HepG2 (cell line): ENCODE measurements at regions not wholly inside any gene's neighbourhood (a gene's known extent, or its start where the extent isn't known, plus 50 kb on each side); places are given as distances from the start of the nearest gene placed in this dataset.

ENCODE experiments used
- CTCF ChIP-seq: sonication (generic); formaldehyde crosslinking; IDR thresholded peaks from 2 replicates; pipeline ENCODE4 v1.5.0; 2020; ENCODE audit warnings: mild to moderate bottlenecking, missing genetic modification reagents, moderate library complexity
- HMGXB3 ChIP-seq: sonication (generic); formaldehyde crosslinking; IDR thresholded peaks from 2 replicates; pipeline ENCODE4 v1.4.0; 2020; ENCODE audit warnings: missing genetic modification reagents, borderline replicate concordance
- TF ChIP-seq, protein P1 (sequence below): sonication (generic); formaldehyde crosslinking; IDR thresholded peaks from 2 replicates; pipeline ENCODE4 v1.8.0; 2022; ENCODE audit warnings: missing genetic modification reagents, mild to moderate bottlenecking, inconsistent platforms, borderline replicate concordance

DNA sequence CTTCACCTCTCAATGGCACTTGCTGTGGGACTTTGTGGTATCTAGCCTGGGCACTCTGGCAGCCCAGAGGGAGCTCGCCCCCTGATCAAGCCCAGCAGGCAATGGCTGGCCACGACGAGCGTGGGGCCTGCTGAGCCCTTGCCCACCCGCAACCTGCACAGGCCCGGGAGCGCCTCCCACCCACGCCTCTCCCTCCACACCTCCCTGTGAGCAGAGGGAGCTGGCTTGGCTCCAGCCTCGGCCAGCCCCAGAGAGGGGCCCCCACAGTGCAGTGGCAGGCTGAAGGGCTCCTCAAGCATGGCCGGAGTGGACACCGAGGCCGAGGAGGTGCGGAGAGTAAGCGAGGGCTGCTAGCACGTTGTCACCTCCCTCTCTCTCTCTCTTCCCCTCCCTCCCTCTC, 595.8 kb downstream of the TRIML1 start:
- TF ChIP-seq, protein P1, sequence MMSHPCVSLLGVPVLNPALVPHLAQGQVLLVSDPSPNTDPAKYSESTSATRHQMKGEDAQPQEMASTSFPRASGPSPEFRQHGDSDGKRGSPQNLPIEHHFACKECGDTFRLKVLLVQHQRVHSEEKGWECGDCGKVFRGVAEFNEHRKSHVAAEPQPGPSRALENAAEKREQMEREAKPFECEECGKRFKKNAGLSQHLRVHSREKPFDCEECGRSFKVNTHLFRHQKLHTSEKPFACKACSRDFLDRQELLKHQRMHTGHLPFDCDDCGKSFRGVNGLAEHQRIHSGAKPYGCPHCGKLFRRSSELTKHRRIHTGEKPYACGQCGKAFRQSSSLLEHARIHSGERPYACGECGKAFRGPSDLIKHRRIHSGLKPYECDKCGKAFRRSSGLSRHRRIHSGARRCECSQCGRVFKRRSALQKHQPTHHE (CRISPR knock-in tag) = no peak
- TF ChIP-seq HMGXB3 (CRISPR knock-in tag) (no peak), CTCF (CRISPR knock-in tag) (no peak)
